Neutrophil (primary cell): ENCODE measurements at regions not wholly inside any gene's neighbourhood (a gene's known extent, or its start where the extent isn't known, plus 50 kb on each side); places are given as distances from the start of the nearest gene placed in this dataset.

Experiments
- H3K27ac ChIP-seq: fragments of 200-600 bp; sonication (generic); 2 replicates; pipeline ENCODE4 v1.5.1; 2016; ENCODE audit warnings: mild to moderate bottlenecking, moderate library complexity
- H3K27me3 ChIP-seq: fragments of 200-600 bp; sonication (generic); 2 replicates; pipeline ENCODE4 v1.6.0; 2016; ENCODE audit warnings: mild to moderate bottlenecking
- H3K36me3 ChIP-seq: fragments of 200-600 bp; sonication (generic); 2 replicates; pipeline ENCODE4 v1.5.1; 2017
- H3K4me1 ChIP-seq, 2 experiments: fragments of 200-600 bp in 1 of 2; sonication (generic) in 1 of 2; 1 replicate in 1 of 2; 2 replicates in 1 of 2; pipeline versions ENCODE4 v1.5.1 to v1.6.1; 2013 to 2016; ENCODE audit warnings: low read depth in 1 of 2, low read length in 1 of 2, mild to moderate bottlenecking in 1 of 2, moderate library complexity in 1 of 2; ENCODE audit not compliant: control insufficient read depth in 1 of 2, insufficient read depth in 1 of 2
- H3K4me3 ChIP-seq, 2 experiments: fragments of 200-600 bp in 1 of 2; sonication (generic) in 1 of 2; 1 replicate in 1 of 2; 2 replicates in 1 of 2; pipeline ENCODE4 v1.5.1; 2013 to 2016; ENCODE audit warnings: low read depth in 1 of 2, low read length in 1 of 2, mild to moderate bottlenecking in 1 of 2, moderate library complexity in 1 of 2
- H3K9me3 ChIP-seq: fragments of 200-600 bp; sonication (generic); 2 replicates; pipeline ENCODE4 v1.5.1; 2016
- TF ChIP-seq, protein P1 (sequence below): fragments of 200-600 bp; sonication (generic); IDR thresholded peaks from 2 replicates; pipeline ENCODE4 v1.5.1; 2016; ENCODE audit warnings: antibody characterized with exemption

DNA sequence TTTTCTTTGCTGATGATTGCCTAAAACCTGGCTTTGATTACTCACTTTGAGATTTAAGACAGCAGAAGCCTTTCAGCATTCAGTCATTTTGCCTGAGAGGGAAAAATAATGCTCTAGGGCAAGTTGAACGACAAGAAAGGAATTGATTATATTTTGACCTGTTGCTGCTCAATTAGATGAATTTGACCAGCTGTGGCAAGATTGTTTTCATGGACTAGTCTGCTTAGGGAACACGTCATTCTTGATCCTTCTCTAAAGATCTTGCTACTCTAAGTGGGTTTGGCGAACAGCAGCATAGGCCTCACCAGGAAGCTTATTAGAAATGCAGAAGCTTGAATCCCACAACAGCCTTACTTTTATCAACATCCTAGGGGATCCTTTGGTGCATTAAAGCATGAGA is 59.7 kb upstream of the PHACTR1 start:
- H3K4me1 ChIP-seq: no peaks in the 10 kb centered on the region
- no peak overlapping the region for H3K27ac ChIP-seq
- H3K9me3 ChIP-seq: no peaks in the 10 kb centered on the region
- no peaks in the 10 kb centered on the region for H3K36me3 ChIP-seq
- TF ChIP-seq, protein P1, sequence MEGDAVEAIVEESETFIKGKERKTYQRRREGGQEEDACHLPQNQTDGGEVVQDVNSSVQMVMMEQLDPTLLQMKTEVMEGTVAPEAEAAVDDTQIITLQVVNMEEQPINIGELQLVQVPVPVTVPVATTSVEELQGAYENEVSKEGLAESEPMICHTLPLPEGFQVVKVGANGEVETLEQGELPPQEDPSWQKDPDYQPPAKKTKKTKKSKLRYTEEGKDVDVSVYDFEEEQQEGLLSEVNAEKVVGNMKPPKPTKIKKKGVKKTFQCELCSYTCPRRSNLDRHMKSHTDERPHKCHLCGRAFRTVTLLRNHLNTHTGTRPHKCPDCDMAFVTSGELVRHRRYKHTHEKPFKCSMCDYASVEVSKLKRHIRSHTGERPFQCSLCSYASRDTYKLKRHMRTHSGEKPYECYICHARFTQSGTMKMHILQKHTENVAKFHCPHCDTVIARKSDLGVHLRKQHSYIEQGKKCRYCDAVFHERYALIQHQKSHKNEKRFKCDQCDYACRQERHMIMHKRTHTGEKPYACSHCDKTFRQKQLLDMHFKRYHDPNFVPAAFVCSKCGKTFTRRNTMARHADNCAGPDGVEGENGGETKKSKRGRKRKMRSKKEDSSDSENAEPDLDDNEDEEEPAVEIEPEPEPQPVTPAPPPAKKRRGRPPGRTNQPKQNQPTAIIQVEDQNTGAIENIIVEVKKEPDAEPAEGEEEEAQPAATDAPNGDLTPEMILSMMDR: no peak
- no peaks in the 10 kb centered on the region for H3K27me3 ChIP-seq
- H3K4me3 ChIP-seq: no peak overlapping the region

DNA sequence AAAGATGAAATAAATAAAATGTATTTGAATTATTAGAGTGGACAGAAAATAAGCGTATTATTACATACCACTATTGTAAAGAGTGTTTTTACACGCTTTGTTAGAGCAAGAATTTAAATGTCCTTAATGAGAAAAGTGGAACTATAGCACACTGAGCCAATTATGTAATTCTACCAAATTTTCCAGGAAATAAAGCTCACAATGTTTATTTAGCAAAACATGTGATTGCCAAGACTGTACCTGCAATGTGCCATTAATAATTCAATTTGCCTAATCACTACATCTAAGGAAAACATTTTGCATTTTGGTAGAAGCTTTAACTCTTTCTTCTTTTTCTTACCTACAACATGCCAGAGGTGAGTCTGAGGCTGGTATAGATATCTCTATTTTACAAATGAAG is 58.7 kb upstream of the PHACTR1 start:
- TF ChIP-seq, protein P1: no peak
- Histone ChIP-seq H3K36me3 (no peaks in the 10 kb centered on the region), H3K9me3 (no peaks in the 10 kb centered on the region), H3K27ac (no peak overlapping the region), H3K4me1 (no peaks in the 10 kb centered on the region), H3K4me3 (no peak overlapping the region), H3K27me3 (no peaks in the 10 kb centered on the region)

DNA sequence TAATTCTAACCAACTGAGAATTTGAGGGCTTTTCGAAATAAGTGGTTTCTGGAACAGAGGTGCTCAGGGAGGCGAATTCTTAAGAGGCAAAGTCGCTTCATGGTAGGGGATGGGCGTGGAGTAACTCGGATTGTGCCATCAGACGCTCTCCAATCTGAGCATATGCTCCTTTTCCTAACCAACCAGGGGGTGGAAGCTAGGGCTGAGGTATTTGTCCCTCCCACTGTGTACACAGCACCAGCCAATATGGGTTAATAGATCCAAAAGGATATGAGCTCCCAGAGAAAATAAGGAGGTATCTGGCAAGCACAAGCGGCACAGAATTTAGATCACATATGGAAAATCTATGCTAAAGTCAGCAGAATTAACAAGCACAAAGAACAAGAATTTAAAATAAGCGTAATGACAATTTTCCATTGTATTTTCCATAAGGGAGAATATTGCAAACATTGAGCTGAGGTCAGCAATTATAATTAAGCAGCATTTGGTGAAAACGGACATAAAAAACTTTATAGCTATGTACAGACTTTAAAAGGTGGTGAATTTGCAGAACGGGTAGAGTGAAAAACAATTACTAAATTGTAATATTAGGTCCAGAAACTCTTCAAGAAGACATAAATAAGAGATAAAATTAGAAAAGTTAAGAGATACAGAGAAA is 55.0 kb upstream of the PHACTR1 start:
- no peak overlapping the region for H3K4me3 ChIP-seq
- H3K9me3 ChIP-seq: no peaks in the 10 kb centered on the region
- TF ChIP-seq, protein P1: no peak
- H3K36me3 ChIP-seq: no peaks in the 10 kb centered on the region
- no peaks in the 10 kb centered on the region for H3K4me1 ChIP-seq
- no peaks in the 10 kb centered on the region for H3K27me3 ChIP-seq
- H3K27ac ChIP-seq: no peak overlapping the region
